Amniotic epithelial cell (primary cell): ENCODE measurements at regions not wholly inside any gene's neighbourhood (a gene's known extent, or its start where the extent isn't known, plus 50 kb on each side); places are given as distances from the start of the nearest gene placed in this dataset.

Source experiments
- DNase-seq: peaks from one replicate; pipeline ENCODE4 v3.0.0-alpha.2; 2010; ENCODE audit warnings: low read depth

- DNase-seq: no peak
These were observed 215.1 kb upstream of the DAPK1 start for GRCh38 chr9:87282538-87282937.

- no peak for DNase-seq
These were observed 214.1 kb upstream of the DAPK1 start for GRCh38 chr9:87283585-87283984.

GRCh38 chr9:87285183-87285850 is 212.3 kb upstream of the DAPK1 start:
- peak; percentile 94 for DNase-seq

- DNase-seq: no peak
These were observed 211.2 kb upstream of the DAPK1 start for GRCh38 chr9:87286506-87286905.

GRCh38 chr9:87290241-87291052 is 207.2 kb upstream of the DAPK1 start:
- peak; percentile 98 for DNase-seq

- peak; percentile 60 for DNase-seq
These were observed 205.0 kb upstream of the DAPK1 start for GRCh38 chr9:87292449-87293191.

GRCh38 chr9:87294126-87294525 is 203.5 kb upstream of the DAPK1 start:
- DNase-seq: no peak

GRCh38 chr9:87300915-87301314 is 196.8 kb upstream of the DAPK1 start:
- no peak for DNase-seq

- DNase-seq: peak; percentile 39
These were observed 196.3 kb upstream of the DAPK1 start for GRCh38 chr9:87301371-87301770.

- no peak for DNase-seq
These were observed 192.5 kb upstream of the DAPK1 start for GRCh38 chr9:87305151-87305550.

GRCh38 chr9:87306006-87306405 is 191.7 kb upstream of the DAPK1 start:
- no peak for DNase-seq

- DNase-seq: no peak
These were observed 189.8 kb upstream of the DAPK1 start for GRCh38 chr9:87307848-87308247.

- peak; percentile 80 for DNase-seq
These were observed 188.4 kb upstream of the DAPK1 start for GRCh38 chr9:87309236-87309635.

GRCh38 chr9:87310827-87311523 is 186.7 kb upstream of the DAPK1 start:
- DNase-seq: peak; percentile 38

GRCh38 chr9:87319656-87320055 is 178.0 kb upstream of the DAPK1 start:
- no peak for DNase-seq

GRCh38 chr9:87320146-87320884 is 177.4 kb upstream of the DAPK1 start:
- no peak for DNase-seq

GRCh38 chr9:87322840-87323635 is 174.6 kb upstream of the DAPK1 start:
- DNase-seq: peak; percentile 65

- no peak for DNase-seq
These were observed 173.7 kb upstream of the DAPK1 start for GRCh38 chr9:87323928-87324327.

GRCh38 chr9:87324613-87325194 is 173.0 kb upstream of the DAPK1 start:
- DNase-seq: peak; percentile 75

GRCh38 chr9:87327575-87328125 is 170.0 kb upstream of the DAPK1 start:
- DNase-seq: peak; percentile 34
